NCI-H1694 (cell line): ENCODE measurements at regions not wholly inside any gene's neighbourhood (a gene's known extent, or its start where the extent isn't known, plus 50 kb on each side); places are given as distances from the start of the nearest gene placed in this dataset.
A peak's percentile ranks its signal among the peaks of the same experiment; 100 is the strongest.

Source experiments
- DNase-seq: peaks from one replicate; lab custom pipeline; 2025; lab: John Stamatoyannopoulos, UW

GRCh38 chr3:174403831-174404230 is 455.3 kb upstream of the NAALADL2 start:
- DNase-seq, result no peak

- no peak for DNase-seq
Observed at GRCh38 chr3:174408310-174408709, 450.8 kb upstream of the NAALADL2 start.

GRCh38 chr3:174409086-174409743 is 449.9 kb upstream of the NAALADL2 start:
- DNase-seq, result no peak

GRCh38 chr3:174413062-174413912 is 445.8 kb upstream of the NAALADL2 start:
- DNase-seq, result no peak

GRCh38 chr3:174414902-174415301 is 444.2 kb upstream of the NAALADL2 start:
- DNase-seq, result no peak

GRCh38 chr3:174417573-174417972 is 441.6 kb upstream of the NAALADL2 start:
- DNase-seq, result no peak

GRCh38 chr3:174419216-174419615 is 439.9 kb upstream of the NAALADL2 start:
- no peak for DNase-seq

GRCh38 chr3:174423936-174424335 is 435.2 kb upstream of the NAALADL2 start:
- no peak for DNase-seq

GRCh38 chr3:174424656-174425055 is 434.5 kb upstream of the NAALADL2 start:
- DNase-seq, result no peak

- no peak for DNase-seq
Observed at GRCh38 chr3:174425422-174425821, 433.7 kb upstream of the NAALADL2 start.

GRCh38 chr3:174430986-174431385 is 428.1 kb upstream of the NAALADL2 start:
- no peak for DNase-seq

GRCh38 chr3:174431717-174432116 is 427.4 kb upstream of the NAALADL2 start:
- DNase-seq, result no peak

GRCh38 chr3:174436367-174436766 is 422.8 kb upstream of the NAALADL2 start:
- DNase-seq, result no peak

- no peak for DNase-seq
Observed at GRCh38 chr3:174438501-174439145, 420.5 kb upstream of the NAALADL2 start.

GRCh38 chr3:174439331-174440252 is 419.5 kb upstream of the NAALADL2 start:
- no peak for DNase-seq

GRCh38 chr3:174440253-174440701 is 418.9 kb upstream of the NAALADL2 start:
- DNase-seq, result peak; percentile 42

GRCh38 chr3:174440741-174441587 is 418.2 kb upstream of the NAALADL2 start:
- DNase-seq, result peak; percentile 76

- peak; percentile 60 for DNase-seq
Observed at GRCh38 chr3:174441588-174442301, 417.4 kb upstream of the NAALADL2 start.

GRCh38 chr3:174442302-174442682 is 416.8 kb upstream of the NAALADL2 start:
- DNase-seq, result no peak

GRCh38 chr3:174444391-174444790 is 414.7 kb upstream of the NAALADL2 start:
- no peak for DNase-seq
